ENCODE measurements at regions not wholly inside any gene's neighbourhood (a gene's known extent, or its start where the extent isn't known, plus 50 kb on each side); places are given as distances from the start of the nearest gene placed in this dataset.
"Not testable (repeated sequence)": the region's sequence is repeated elsewhere in the genome, so short reads cannot be mapped to it uniquely, and the experiment has no call there.

- H3K4me1 ChIP-seq = no peaks in the 10 kb centered on the region
- H3K27ac ChIP-seq = no peak overlapping the region
- intact Hi-C loops (cut with DNase I) = no loop called here
- WGBS, 2 donors = 85 to 92% methylated on average over 2 of the region's 2 CpGs
- H3K4me3 ChIP-seq = no peak overlapping the region
- no peak for TF ChIP-seq EP300 (IDR thresholded peaks at IDR 0.05)
- TF ChIP-seq POLR2A (IDR thresholded peaks at IDR 0.05) = no peak
- TF ChIP-seq CTCF (IDR thresholded peaks at IDR 0.05) = no peak
- TF ChIP-seq POLR2AphosphoS5 (IDR thresholded peaks at IDR 0.05) = no peak
- no peak for DNase-seq
- no peaks in the 10 kb centered on the region for H3K27me3 ChIP-seq
- no peaks in the 10 kb centered on the region for H3K36me3 ChIP-seq
- peaks cover 0 to 8% (median 1%) of the 10 kb centered on the region in 4 donors for H3K9me3 ChIP-seq
Observed at GRCh38 chr1:68868606-68869005, 371.7 kb upstream of the DEPDC1 start.

- H3K9me3 ChIP-seq = peaks cover 0 to 4% (median under 1%) of the 10 kb centered on the region in 4 donors
- WGBS, 2 donors = 71 to 84% methylated on average over 2 of the region's 2 CpGs
- no peaks in the 10 kb centered on the region for H3K4me1 ChIP-seq
- H3K27ac ChIP-seq = no peak overlapping the region
- DNase-seq = no peak
- no peaks in the 10 kb centered on the region for H3K36me3 ChIP-seq
- intact Hi-C loops (cut with DNase I) = no loop called here
- TF ChIP-seq POLR2AphosphoS5 (IDR thresholded peaks at IDR 0.05) = no peak
- no peak for TF ChIP-seq EP300 (IDR thresholded peaks at IDR 0.05)
- TF ChIP-seq POLR2A (IDR thresholded peaks at IDR 0.05) = no peak
- TF ChIP-seq CTCF (IDR thresholded peaks at IDR 0.05) = no peak
- H3K4me3 ChIP-seq = no peak overlapping the region
- no peaks in the 10 kb centered on the region for H3K27me3 ChIP-seq
Observed at GRCh38 chr1:68873144-68873543, 376.3 kb upstream of the DEPDC1 start.

GRCh38 chr1:68881330-68882194 lies 384.7 kb upstream of the DEPDC1 start:
- 79 to 83% methylated on average over 27 to 28 of the region's 29 CpGs for WGBS, 2 donors

GRCh38 chr1:68889471-68889870 lies 392.6 kb upstream of the DEPDC1 start:
- intact Hi-C loops (cut with DNase I) = no loop called here
- DNase-seq = no peak

More at GRCh38 chr1:68881330-68882194, 384.7 kb upstream of the DEPDC1 start:
- H3K27me3 ChIP-seq; H3K4me1 ChIP-seq; H3K9me3 ChIP-seq; DNase-seq; H3K36me3 ChIP-seq; intact Hi-C loops (cut with DNase I); H3K27ac ChIP-seq; H3K4me3 ChIP-seq: not testable (repeated sequence)

More at GRCh38 chr1:68889471-68889870, 392.6 kb upstream of the DEPDC1 start:
- Histone ChIP-seq H3K36me3 (no peaks in the 10 kb centered on the region), H3K9me3 (no peaks in the 10 kb centered on the region), H3K27me3 (no peaks in the 10 kb centered on the region), H3K27ac (no peak overlapping the region), H3K4me1 (no peaks in the 10 kb centered on the region), H3K4me3 (no peak overlapping the region)
- TF ChIP-seq POLR2A (IDR thresholded peaks at IDR 0.05) (no peak), EP300 (IDR thresholded peaks at IDR 0.05) (no peak), POLR2AphosphoS5 (IDR thresholded peaks at IDR 0.05) (no peak), CTCF (IDR thresholded peaks at IDR 0.05) (no peak)
- 69 to 72% methylated on average over 5 of the region's 5 CpGs for whole genome bisulfite sequencing, 2 donors

Data from sigmoid colon (tissue), 6 donors.